H9 (cell line): ENCODE measurements at regions not wholly inside any gene's neighbourhood (a gene's known extent, or its start where the extent isn't known, plus 50 kb on each side); places are given as distances from the start of the nearest gene placed in this dataset.

ENCODE experiments used
- DNase-seq: peaks from one replicate; pipeline ENCODE4 v3.0.0-alpha.2; 2017
- H2AFZ ChIP-seq: one replicate; pipeline ENCODE4 v1.6.1; 2013; ENCODE audit warnings: mild to moderate bottlenecking, low read length, control low read depth, moderate library complexity
- H2AK5ac ChIP-seq: 2 replicates; pipeline ENCODE4 v1.6.1; 2013; ENCODE audit warnings: low read length, control low read depth, mixed read lengths; ENCODE audit not compliant: insufficient read length
- H2BK120ac ChIP-seq: one replicate; pipeline ENCODE4 v1.6.1; 2013; ENCODE audit warnings: low read depth, mild to moderate bottlenecking, low read length, control low read depth, inconsistent platforms; ENCODE audit not compliant: poor library complexity, severe bottlenecking
- H2BK12ac ChIP-seq: 2 replicates; pipeline ENCODE4 v1.6.1; 2013; ENCODE audit warnings: low read length, control low read depth, mixed read lengths, low read depth; ENCODE audit not compliant: insufficient read length
- H2BK15ac ChIP-seq: 2 replicates; pipeline ENCODE4 v1.6.1; 2013; ENCODE audit warnings: low read depth, low read length, control low read depth
- H2BK20ac ChIP-seq: one replicate; pipeline ENCODE4 v1.6.1; 2013; ENCODE audit warnings: low read depth, mild to moderate bottlenecking, low read length, control low read depth, inconsistent platforms; ENCODE audit not compliant: poor library complexity, severe bottlenecking
- H2BK5ac ChIP-seq: 2 replicates; pipeline ENCODE4 v1.6.1; 2013; ENCODE audit warnings: low read length, control low read depth, mixed read lengths; ENCODE audit not compliant: insufficient read length
- H3K14ac ChIP-seq: 2 replicates; pipeline ENCODE4 v1.6.1; 2013; ENCODE audit warnings: low read length, control low read depth; ENCODE audit not compliant: insufficient read depth
- H3K18ac ChIP-seq: 2 replicates; pipeline ENCODE4 v1.6.1; 2013; ENCODE audit warnings: low read depth, mild to moderate bottlenecking, mixed read lengths, low read length, control low read depth; ENCODE audit not compliant: insufficient read length
- H3K23ac ChIP-seq: 2 replicates; pipeline ENCODE4 v1.6.1; 2013; ENCODE audit warnings: low read length, control low read depth, mixed read lengths, low read depth; ENCODE audit not compliant: insufficient read length
- H3K23me2 ChIP-seq: 2 replicates; pipeline ENCODE4 v1.6.1; 2013; ENCODE audit warnings: low read depth, mild to moderate bottlenecking, mixed read lengths, low read length, control low read depth; ENCODE audit not compliant: insufficient read length, poor library complexity, severe bottlenecking
- H3K27ac ChIP-seq: 2 replicates; pipeline ENCODE4 v1.5.1; 2013; ENCODE audit warnings: low read length, control low read depth, mixed read lengths, low read depth; ENCODE audit not compliant: insufficient read length
- H3K27me3 ChIP-seq: 2 replicates; pipeline ENCODE4 v1.6.1; 2013; ENCODE audit warnings: low read length, control low read depth, inconsistent platforms; ENCODE audit not compliant: insufficient read depth
- H3K4ac ChIP-seq: 2 replicates; pipeline ENCODE4 v1.6.1; 2013; ENCODE audit warnings: low read depth, mild to moderate bottlenecking, control low read depth, inconsistent platforms, low read length, moderate library complexity
- H3K4me1 ChIP-seq: 2 replicates; pipeline ENCODE4 v1.6.1; 2013; ENCODE audit warnings: low read length, control low read depth, inconsistent platforms; ENCODE audit not compliant: insufficient read depth
- H3K4me2 ChIP-seq: 2 replicates; pipeline ENCODE4 v1.6.1; 2013; ENCODE audit warnings: low read length, control low read depth, mixed read lengths; ENCODE audit not compliant: insufficient read length, insufficient read depth
- H3K56ac ChIP-seq: 2 replicates; pipeline ENCODE4 v1.6.1; 2013; ENCODE audit warnings: low read depth, mild to moderate bottlenecking, mixed read lengths, low read length, control low read depth; ENCODE audit not compliant: insufficient read length
- H3K79me1 ChIP-seq: 2 replicates; pipeline ENCODE4 v1.6.1; 2013; ENCODE audit warnings: low read depth, mild to moderate bottlenecking, moderate library complexity, low read length, control low read depth, inconsistent platforms; ENCODE audit not compliant: insufficient read depth, poor library complexity, severe bottlenecking
- H3K79me2 ChIP-seq: 2 replicates; pipeline ENCODE4 v1.6.1; 2013; ENCODE audit warnings: low read length, control low read depth, inconsistent platforms; ENCODE audit not compliant: insufficient read depth
- H3K9ac ChIP-seq: 2 replicates; pipeline ENCODE4 v1.6.1; 2013; ENCODE audit warnings: low read length, control low read depth, mixed read lengths; ENCODE audit not compliant: insufficient read length; ENCODE audit errors: extremely low read depth
- H3K9me3 ChIP-seq: one replicate; pipeline ENCODE4 v1.6.1; 2013; ENCODE audit warnings: low read depth, low read length, inconsistent platforms; ENCODE audit not compliant: control insufficient read depth
- H3T11ph ChIP-seq: one replicate; pipeline ENCODE4 v1.6.1; 2013; ENCODE audit warnings: mild to moderate bottlenecking, low read length, control low read depth, inconsistent platforms
- H4K20me1 ChIP-seq: one replicate; pipeline ENCODE4 v1.6.1; 2013; ENCODE audit not compliant: control insufficient read depth, insufficient read length, insufficient read depth
- H4K5ac ChIP-seq: 2 replicates; pipeline ENCODE4 v1.6.1; 2013; ENCODE audit warnings: low read depth, mild to moderate bottlenecking, mixed read lengths, low read length, control low read depth; ENCODE audit not compliant: insufficient read length
- H4K8ac ChIP-seq: replicated peaks from 2 replicates; pipeline ENCODE4 v1.6.1; 2013; ENCODE audit warnings: low read length, control low read depth, mixed read lengths, low read depth; ENCODE audit not compliant: insufficient read length
- H4K91ac ChIP-seq: 2 replicates; pipeline ENCODE4 v1.6.1; 2013; ENCODE audit warnings: low read depth, mild to moderate bottlenecking, moderate library complexity, mixed read lengths, low read length, control low read depth; ENCODE audit not compliant: insufficient read length
- H3K27ac Mint-ChIP-seq, 3 experiments: 2 replicates in 2 of 3; 3 replicates in 1 of 3; pipeline ENCODE4 v1.8.0; 2020 to 2021; ENCODE audit warnings: mixed read lengths in 3 of 3, mild to moderate bottlenecking in 1 of 3, moderate library complexity in 1 of 3
- H3K27me3 Mint-ChIP-seq: 2 replicates; pipeline ENCODE4 v1.8.0; 2021; ENCODE audit warnings: low read depth, mild to moderate bottlenecking, moderate library complexity, mixed read lengths
- H3K36me3 Mint-ChIP-seq, 3 experiments: 2 replicates in 2 of 3; 3 replicates in 1 of 3; pipeline ENCODE4 v1.8.0; 2020 to 2021; ENCODE audit warnings: low read depth in 3 of 3, mixed read lengths in 3 of 3; ENCODE audit not compliant: insufficient read depth in 1 of 3
- H3K4me1 Mint-ChIP-seq, 2 experiments: 2 replicates each; pipeline ENCODE4 v1.8.0; 2020; ENCODE audit warnings: mixed read lengths in 2 of 2
- H3K4me3 Mint-ChIP-seq, 2 experiments: 2 replicates in 1 of 2; 3 replicates in 1 of 2; pipeline ENCODE4 v1.8.0; 2020 to 2021; ENCODE audit warnings: mild to moderate bottlenecking in 2 of 2, mixed read lengths in 2 of 2, moderate library complexity in 1 of 2
- H3K9me3 Mint-ChIP-seq, 2 experiments: 2 replicates in 1 of 2; 3 replicates in 1 of 2; pipeline ENCODE4 v1.8.0; 2020; ENCODE audit warnings: mild to moderate bottlenecking in 2 of 2, mixed read lengths in 2 of 2, moderate library complexity in 1 of 2
- TF ChIP-seq, protein P1 (sequence below): fragments of 200-600 bp; sonication (generic); conservative IDR thresholded peaks from 3 replicates; pipeline ENCODE4 v1.8.0; 2021; ENCODE audit warnings: antibody characterized with exemption, mild to moderate bottlenecking

DNA sequence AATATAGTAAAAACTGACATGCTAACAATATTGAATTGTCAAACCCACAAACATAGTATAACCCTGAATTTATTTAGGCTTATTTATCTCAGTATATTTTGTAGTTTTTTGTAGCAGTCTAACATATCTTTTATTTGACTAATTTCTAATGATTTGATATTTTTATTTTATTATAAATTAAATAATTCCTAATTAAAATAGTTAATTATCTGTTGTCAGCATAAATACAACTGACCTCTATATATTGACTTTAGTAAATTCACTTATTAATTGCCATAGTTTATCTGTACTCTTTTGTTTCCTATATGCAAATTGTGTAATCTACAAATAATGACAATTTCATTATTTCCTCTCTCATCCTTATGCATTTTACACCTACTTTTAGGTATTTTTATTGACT lies 215.1 kb upstream of the KIF2A start:
- Histone ChIP-seq H3K9me3 (no peaks in the 10 kb centered on the region), H4K91ac (no peak overlapping the region), H3T11ph (no peak overlapping the region), H2BK20ac (no peak overlapping the region), H2AFZ (no peak overlapping the region), H3K56ac (no peak overlapping the region), H2AK5ac (no peak overlapping the region), H2BK120ac (no peak overlapping the region), H2BK12ac (no peak overlapping the region), H3K4me2 (no peak overlapping the region), H4K8ac (no peak overlapping the region), H3K27me3 (no peaks in the 10 kb centered on the region), H4K20me1 (no peaks in the 10 kb centered on the region), H3K23me2 (no peaks in the 10 kb centered on the region), H3K27ac (no peak overlapping the region), H3K4ac (no peak overlapping the region), H3K9ac (no peak overlapping the region), H3K14ac (no peak overlapping the region), H4K5ac (no peak overlapping the region), H2BK15ac (no peak overlapping the region), H3K18ac (no peak overlapping the region), H2BK5ac (no peak overlapping the region), H3K4me1 (no peaks in the 10 kb centered on the region), H3K23ac (no peak overlapping the region), H3K79me2 (no peaks in the 10 kb centered on the region), H3K79me1 (no peaks in the 10 kb centered on the region)
- H3K4me3 Mint-ChIP-seq = no peak overlapping the region
- no peak for DNase-seq
- no peaks in the 10 kb centered on the region for H3K36me3 Mint-ChIP-seq
- H3K27ac Mint-ChIP-seq = no peak overlapping the region
- peaks cover 4 to 5% of the 10 kb centered on the region in 2 experiments for H3K4me1 Mint-ChIP-seq
- TF ChIP-seq, protein P1, sequence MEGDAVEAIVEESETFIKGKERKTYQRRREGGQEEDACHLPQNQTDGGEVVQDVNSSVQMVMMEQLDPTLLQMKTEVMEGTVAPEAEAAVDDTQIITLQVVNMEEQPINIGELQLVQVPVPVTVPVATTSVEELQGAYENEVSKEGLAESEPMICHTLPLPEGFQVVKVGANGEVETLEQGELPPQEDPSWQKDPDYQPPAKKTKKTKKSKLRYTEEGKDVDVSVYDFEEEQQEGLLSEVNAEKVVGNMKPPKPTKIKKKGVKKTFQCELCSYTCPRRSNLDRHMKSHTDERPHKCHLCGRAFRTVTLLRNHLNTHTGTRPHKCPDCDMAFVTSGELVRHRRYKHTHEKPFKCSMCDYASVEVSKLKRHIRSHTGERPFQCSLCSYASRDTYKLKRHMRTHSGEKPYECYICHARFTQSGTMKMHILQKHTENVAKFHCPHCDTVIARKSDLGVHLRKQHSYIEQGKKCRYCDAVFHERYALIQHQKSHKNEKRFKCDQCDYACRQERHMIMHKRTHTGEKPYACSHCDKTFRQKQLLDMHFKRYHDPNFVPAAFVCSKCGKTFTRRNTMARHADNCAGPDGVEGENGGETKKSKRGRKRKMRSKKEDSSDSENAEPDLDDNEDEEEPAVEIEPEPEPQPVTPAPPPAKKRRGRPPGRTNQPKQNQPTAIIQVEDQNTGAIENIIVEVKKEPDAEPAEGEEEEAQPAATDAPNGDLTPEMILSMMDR = no peak
- H3K9me3 Mint-ChIP-seq = no peaks in the 10 kb centered on the region; a peak in 1 of 5 replicates
- no peaks in the 10 kb centered on the region for H3K27me3 Mint-ChIP-seq
